LNCAP (cell line): ENCODE measurements at regions not wholly inside any gene's neighbourhood (a gene's known extent, or its start where the extent isn't known, plus 50 kb on each side); places are given as distances from the start of the nearest gene placed in this dataset.

ENCODE experiments used
- CTCF ChIP-seq: fragments of 450-650 bp; IDR thresholded peaks from 2 replicates; pipeline ENCODE4 v1.5.1; 2017; ENCODE audit warnings: mild to moderate bottlenecking

GRCh38 chr7:7104971-7105370 is 77.4 kb upstream of the C1GALT1 start:
- no peak for TF ChIP-seq CTCF

- no peak for TF ChIP-seq CTCF
Measured at GRCh38 chr7:7105800-7106582, 76.4 kb upstream of the C1GALT1 start.

- no peak for TF ChIP-seq CTCF
Measured at GRCh38 chr7:7108931-7109330, 73.4 kb upstream of the C1GALT1 start.

GRCh38 chr7:7109934-7110333 is 72.4 kb upstream of the C1GALT1 start:
- TF ChIP-seq CTCF = no peak

- TF ChIP-seq CTCF = no peak
Measured at GRCh38 chr7:7110706-7111105, 71.6 kb upstream of the C1GALT1 start.

- TF ChIP-seq CTCF = no peak
Measured at GRCh38 chr7:7112868-7113267, 69.5 kb upstream of the C1GALT1 start.

GRCh38 chr7:7114575-7115291 is 67.6 kb upstream of the C1GALT1 start:
- no peak for TF ChIP-seq CTCF
